Neural cell (in vitro differentiated cells): ENCODE measurements at regions not wholly inside any gene's neighbourhood (a gene's known extent, or its start where the extent isn't known, plus 50 kb on each side); places are given as distances from the start of the nearest gene placed in this dataset.
"Not testable (repeated sequence)": the region's sequence is repeated elsewhere in the genome, so short reads cannot be mapped to it uniquely, and the experiment has no call there.

Experiments used
- MXI1 ChIP-seq: fragments of 450-650 bp; conservative IDR thresholded peaks from 2 replicates; pipeline ENCODE4 v1.6.1; 2014; ENCODE audit warnings: antibody characterized with exemption, mild to moderate bottlenecking; ENCODE audit not compliant: poor library complexity, severe bottlenecking
- SMC3 ChIP-seq: fragments of 450-650 bp; conservative IDR thresholded peaks from 2 replicates; pipeline ENCODE4 v1.6.1; 2014; ENCODE audit warnings: antibody characterized with exemption, mild to moderate bottlenecking, moderate library complexity; ENCODE audit not compliant: poor library complexity
- TAF1 ChIP-seq: IDR thresholded peaks from 2 replicates; pipeline ENCODE4 v1.6.1; 2012; ENCODE audit warnings: low read depth
- TF ChIP-seq, protein P1 (sequence below): fragments of 450-650 bp; IDR thresholded peaks from 2 replicates; pipeline ENCODE4 v1.5.1; 2014; ENCODE audit warnings: antibody characterized with exemption, mild to moderate bottlenecking, moderate library complexity; ENCODE audit not compliant: poor library complexity, severe bottlenecking

DNA sequence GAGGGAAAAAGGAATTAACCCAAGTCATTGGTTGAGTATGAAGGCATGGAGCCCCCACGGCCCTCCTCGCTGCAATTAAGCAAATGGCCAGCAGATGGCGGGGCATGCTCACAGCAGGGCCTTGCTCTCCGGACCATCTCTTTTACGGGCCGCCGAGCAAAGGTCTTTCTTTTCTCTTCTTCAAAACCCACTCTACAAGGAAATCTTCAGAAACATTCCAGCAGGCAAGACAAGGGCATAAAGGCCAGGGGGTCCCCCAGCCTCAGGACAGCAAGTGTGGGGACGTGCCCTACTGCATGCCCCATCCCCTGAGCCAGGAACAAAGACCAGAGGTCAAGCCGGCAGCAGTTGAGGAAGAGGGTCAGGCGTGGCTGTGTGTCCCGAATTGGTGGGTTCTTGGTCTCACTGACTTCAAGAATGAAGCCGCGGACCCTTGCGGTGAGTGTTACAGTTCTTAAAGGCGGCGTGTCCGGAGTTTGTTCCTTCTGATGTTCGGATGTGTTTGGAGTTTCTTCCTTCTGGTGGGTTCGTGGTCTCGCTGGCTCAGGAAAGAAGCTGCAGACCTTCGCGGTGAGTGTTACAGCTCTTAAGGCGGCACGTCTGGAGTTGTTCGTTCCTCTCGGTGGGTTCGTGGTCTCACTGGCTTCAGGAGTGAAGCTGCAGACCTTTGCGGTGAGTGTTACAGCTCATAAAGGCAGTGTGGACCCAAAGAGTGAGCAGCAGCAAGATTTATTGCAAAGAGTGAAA is 59.6 kb upstream of the TOP1 start:
- not testable (repeated sequence) for TF ChIP-seq TAF1, MXI1
- TF ChIP-seq, protein P1, sequence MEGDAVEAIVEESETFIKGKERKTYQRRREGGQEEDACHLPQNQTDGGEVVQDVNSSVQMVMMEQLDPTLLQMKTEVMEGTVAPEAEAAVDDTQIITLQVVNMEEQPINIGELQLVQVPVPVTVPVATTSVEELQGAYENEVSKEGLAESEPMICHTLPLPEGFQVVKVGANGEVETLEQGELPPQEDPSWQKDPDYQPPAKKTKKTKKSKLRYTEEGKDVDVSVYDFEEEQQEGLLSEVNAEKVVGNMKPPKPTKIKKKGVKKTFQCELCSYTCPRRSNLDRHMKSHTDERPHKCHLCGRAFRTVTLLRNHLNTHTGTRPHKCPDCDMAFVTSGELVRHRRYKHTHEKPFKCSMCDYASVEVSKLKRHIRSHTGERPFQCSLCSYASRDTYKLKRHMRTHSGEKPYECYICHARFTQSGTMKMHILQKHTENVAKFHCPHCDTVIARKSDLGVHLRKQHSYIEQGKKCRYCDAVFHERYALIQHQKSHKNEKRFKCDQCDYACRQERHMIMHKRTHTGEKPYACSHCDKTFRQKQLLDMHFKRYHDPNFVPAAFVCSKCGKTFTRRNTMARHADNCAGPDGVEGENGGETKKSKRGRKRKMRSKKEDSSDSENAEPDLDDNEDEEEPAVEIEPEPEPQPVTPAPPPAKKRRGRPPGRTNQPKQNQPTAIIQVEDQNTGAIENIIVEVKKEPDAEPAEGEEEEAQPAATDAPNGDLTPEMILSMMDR = peak; percentile 96
- TF ChIP-seq SMC3 = peak; percentile 94
